ENCODE measurements at regions not wholly inside any gene's neighbourhood (a gene's known extent, or its start where the extent isn't known, plus 50 kb on each side); places are given as distances from the start of the nearest gene placed in this dataset.

GRCh38 chr10:62541811-62542210 lies 167.6 kb downstream of the ZNF365 start:
- no peak for ATAC-seq (ENCODE audit: insufficient number of reproducible peaks, low FRiP score, low read depth)
- no peaks in the 10 kb centered on the region for H3K36me3 ChIP-seq
- no peak overlapping the region for H3K4me3 ChIP-seq
- no peaks in the 10 kb centered on the region for H3K9me3 ChIP-seq
- DNase-seq (ENCODE audit: low spot score) = no peak
- TF ChIP-seq CTCF (IDR thresholded peaks at IDR 0.05) = no peak
- H3K4me1 ChIP-seq (ENCODE audit: control insufficient read depth in 1 of 2, low read depth in 2 of 2) = peaks cover 0 to 4% of the 10 kb centered on the region in 2 donors
- H3K27ac ChIP-seq = no peak overlapping the region
- H3K27me3 ChIP-seq (replicated peaks; ENCODE audit: insufficient read depth) = no peaks in the 10 kb centered on the region

- TF ChIP-seq CTCF (IDR thresholded peaks at IDR 0.05) = no peak
- H3K36me3 ChIP-seq = no peaks in the 10 kb centered on the region
- DNase-seq (ENCODE audit: low spot score) = no peak
- H3K4me1 ChIP-seq (ENCODE audit: control insufficient read depth in 1 of 2, low read depth in 2 of 2) = peaks cover 0 to 4% of the 10 kb centered on the region in 2 donors
- H3K4me3 ChIP-seq = no peak overlapping the region
- no peaks in the 10 kb centered on the region for H3K9me3 ChIP-seq
- H3K27ac ChIP-seq = no peak overlapping the region
- no peaks in the 10 kb centered on the region for H3K27me3 ChIP-seq (replicated peaks; ENCODE audit: insufficient read depth)
- no peak for ATAC-seq (ENCODE audit: insufficient number of reproducible peaks, low FRiP score, low read depth)
Measured at GRCh38 chr10:62543571-62544355, 169.6 kb downstream of the ZNF365 start.

GRCh38 chr10:62545160-62546066 lies 171.2 kb downstream of the ZNF365 start:
- DNase-seq (ENCODE audit: low spot score) = no peak

DNA sequence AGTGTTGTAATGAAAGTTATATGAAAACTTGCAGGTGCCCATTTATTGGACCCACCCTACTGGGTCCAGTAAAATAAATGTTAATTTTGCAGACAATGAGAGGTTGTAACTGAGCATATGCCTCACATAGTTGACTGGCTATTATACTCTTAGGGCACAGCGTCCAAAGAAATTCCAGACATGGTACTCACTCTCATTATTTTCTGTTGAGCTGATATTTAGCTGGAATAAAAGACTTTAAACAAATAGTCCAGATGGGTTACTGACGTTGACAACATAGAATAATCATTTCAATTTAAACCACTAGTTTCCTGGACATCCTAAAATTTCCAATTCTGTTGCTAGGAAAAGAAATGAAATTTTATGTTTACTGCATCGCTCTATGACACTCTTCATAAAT lies 174.5 kb downstream of the ZNF365 start:
- Histone ChIP-seq H3K9me3 (no peaks in the 10 kb centered on the region), H3K27ac (no peak overlapping the region), H3K36me3 (no peaks in the 10 kb centered on the region), H3K4me1 (ENCODE audit: control insufficient read depth in 1 of 2, low read depth in 2 of 2) (peaks cover 0 to 4% of the 10 kb centered on the region in 2 donors), H3K27me3 (replicated peaks; ENCODE audit: insufficient read depth) (no peaks in the 10 kb centered on the region), H3K4me3 (no peak overlapping the region)
- no peak for ATAC-seq (ENCODE audit: insufficient number of reproducible peaks, low FRiP score, low read depth)
- TF ChIP-seq CTCF (IDR thresholded peaks at IDR 0.05) = no peak
- no peak for DNase-seq (ENCODE audit: low spot score)

More at GRCh38 chr10:62545160-62546066, 171.2 kb downstream of the ZNF365 start:
- Histone ChIP-seq H3K36me3 (no peaks in the 10 kb centered on the region), H3K4me3 (no peak overlapping the region), H3K4me1 (ENCODE audit: control insufficient read depth in 1 of 2, low read depth in 2 of 2) (peaks cover 0 to 4% of the 10 kb centered on the region in 2 donors), H3K27ac (peak overlapping the region in 1 of 2 donors; percentile 35), H3K9me3 (no peaks in the 10 kb centered on the region), H3K27me3 (replicated peaks; ENCODE audit: insufficient read depth) (no peaks in the 10 kb centered on the region)
- TF ChIP-seq CTCF (IDR thresholded peaks at IDR 0.05) = no peak
- ATAC-seq (ENCODE audit: insufficient number of reproducible peaks, low FRiP score, low read depth) = no peak

DNA sequence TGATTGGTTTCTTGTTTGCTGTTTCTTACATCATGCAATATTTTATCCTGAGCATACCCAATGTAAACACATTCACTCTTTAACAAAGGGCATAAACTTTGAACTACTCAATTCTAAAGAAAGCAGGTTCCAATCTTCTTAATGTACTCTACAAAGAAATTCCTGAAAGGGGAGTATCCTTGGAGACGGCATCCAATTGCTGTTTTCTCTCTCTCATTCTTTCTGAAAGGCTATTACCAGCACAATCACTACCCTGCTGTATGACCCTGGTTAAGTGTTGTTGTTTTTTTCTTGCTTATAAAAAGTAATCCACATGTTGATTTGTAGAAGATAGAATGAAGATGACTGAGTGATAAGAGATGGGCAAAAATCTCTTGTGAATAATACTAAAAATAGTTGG lies 176.0 kb downstream of the ZNF365 start:
- DNase-seq (ENCODE audit: low spot score) (no peak), ATAC-seq (ENCODE audit: insufficient number of reproducible peaks, low FRiP score, low read depth) (no peak)
- H3K36me3 ChIP-seq = no peaks in the 10 kb centered on the region
- peaks cover 0 to 4% of the 10 kb centered on the region in 2 donors for H3K4me1 ChIP-seq (ENCODE audit: control insufficient read depth in 1 of 2, low read depth in 2 of 2)
- no peaks in the 10 kb centered on the region for H3K9me3 ChIP-seq
- TF ChIP-seq CTCF (IDR thresholded peaks at IDR 0.05) = no peak
- no peak overlapping the region for H3K27ac ChIP-seq
- no peak overlapping the region for H3K4me3 ChIP-seq
- H3K27me3 ChIP-seq (replicated peaks; ENCODE audit: insufficient read depth) = no peaks in the 10 kb centered on the region

Measured in thoracic aorta (tissue), 2 donors.